Fibroblast of the aortic adventitia (primary cell): ENCODE measurements at regions not wholly inside any gene's neighbourhood (a gene's known extent, or its start where the extent isn't known, plus 50 kb on each side); places are given as distances from the start of the nearest gene placed in this dataset.

ENCODE experiments used
- DNase-seq: peaks from one replicate; pipeline ENCODE4 v3.0.0-alpha.2; 2010; ENCODE audit warnings: low read depth
- H3K4me3 ChIP-seq: 2 replicates; pipeline ENCODE4 v1.5.1; 2011; ENCODE audit warnings: low read depth, mild to moderate bottlenecking, control low read depth, low read length, moderate library complexity
- TF ChIP-seq, protein P1 (sequence below): IDR thresholded peaks from 2 replicates; pipeline ENCODE4 v1.5.1; 2011; ENCODE audit warnings: mild to moderate bottlenecking, low read length, control low read depth, inconsistent platforms; ENCODE audit not compliant: insufficient read depth

DNA sequence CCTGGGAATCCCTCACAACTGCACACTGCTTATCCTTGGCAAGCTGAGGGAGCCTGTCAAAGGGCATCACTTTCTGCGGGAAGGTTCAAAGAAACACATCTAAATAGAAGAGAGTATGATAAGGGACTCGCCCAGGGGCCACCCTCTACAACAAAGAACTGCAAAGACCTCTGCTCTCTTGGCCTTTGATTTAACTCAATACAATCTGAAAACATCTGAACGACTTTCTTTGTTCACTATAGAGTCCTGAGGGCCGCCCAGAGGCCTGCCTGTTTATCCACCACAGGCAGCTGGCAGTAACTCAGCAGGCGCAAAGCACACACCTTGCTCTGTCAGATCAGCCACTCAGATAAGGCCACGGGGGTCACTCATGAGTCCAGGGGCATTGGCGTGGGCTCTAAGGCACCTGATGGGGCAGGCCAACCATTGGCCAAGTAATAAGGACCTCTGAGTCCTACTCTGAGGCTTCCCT lies 139.3 kb downstream of the UNC5CL start:
- DNase-seq, result no peak
- no peak overlapping the region for H3K4me3 ChIP-seq
- TF ChIP-seq, protein P1, sequence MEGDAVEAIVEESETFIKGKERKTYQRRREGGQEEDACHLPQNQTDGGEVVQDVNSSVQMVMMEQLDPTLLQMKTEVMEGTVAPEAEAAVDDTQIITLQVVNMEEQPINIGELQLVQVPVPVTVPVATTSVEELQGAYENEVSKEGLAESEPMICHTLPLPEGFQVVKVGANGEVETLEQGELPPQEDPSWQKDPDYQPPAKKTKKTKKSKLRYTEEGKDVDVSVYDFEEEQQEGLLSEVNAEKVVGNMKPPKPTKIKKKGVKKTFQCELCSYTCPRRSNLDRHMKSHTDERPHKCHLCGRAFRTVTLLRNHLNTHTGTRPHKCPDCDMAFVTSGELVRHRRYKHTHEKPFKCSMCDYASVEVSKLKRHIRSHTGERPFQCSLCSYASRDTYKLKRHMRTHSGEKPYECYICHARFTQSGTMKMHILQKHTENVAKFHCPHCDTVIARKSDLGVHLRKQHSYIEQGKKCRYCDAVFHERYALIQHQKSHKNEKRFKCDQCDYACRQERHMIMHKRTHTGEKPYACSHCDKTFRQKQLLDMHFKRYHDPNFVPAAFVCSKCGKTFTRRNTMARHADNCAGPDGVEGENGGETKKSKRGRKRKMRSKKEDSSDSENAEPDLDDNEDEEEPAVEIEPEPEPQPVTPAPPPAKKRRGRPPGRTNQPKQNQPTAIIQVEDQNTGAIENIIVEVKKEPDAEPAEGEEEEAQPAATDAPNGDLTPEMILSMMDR, result no peak

DNA sequence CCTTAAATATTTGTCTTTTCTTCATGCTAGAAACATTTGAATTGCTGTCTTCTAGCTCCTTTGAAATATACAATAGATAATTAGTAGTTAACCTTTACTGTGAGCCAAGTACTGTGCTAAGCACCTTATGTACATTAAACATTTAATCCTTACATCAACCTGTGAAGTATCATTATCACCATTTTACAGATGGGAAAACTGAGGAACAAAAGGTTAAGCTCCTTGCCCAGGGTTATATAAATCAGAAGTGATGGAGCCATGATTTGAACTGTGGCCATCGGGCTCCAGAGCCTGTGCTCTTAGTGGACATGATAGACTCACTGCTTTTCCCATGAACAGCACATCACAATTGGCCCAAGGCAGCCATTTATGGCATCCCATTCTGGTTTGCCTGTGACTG lies 140.9 kb downstream of the UNC5CL start:
- TF ChIP-seq, protein P1, result no peak
- H3K4me3 ChIP-seq, result no peak overlapping the region
- DNase-seq, result no peak

DNA sequence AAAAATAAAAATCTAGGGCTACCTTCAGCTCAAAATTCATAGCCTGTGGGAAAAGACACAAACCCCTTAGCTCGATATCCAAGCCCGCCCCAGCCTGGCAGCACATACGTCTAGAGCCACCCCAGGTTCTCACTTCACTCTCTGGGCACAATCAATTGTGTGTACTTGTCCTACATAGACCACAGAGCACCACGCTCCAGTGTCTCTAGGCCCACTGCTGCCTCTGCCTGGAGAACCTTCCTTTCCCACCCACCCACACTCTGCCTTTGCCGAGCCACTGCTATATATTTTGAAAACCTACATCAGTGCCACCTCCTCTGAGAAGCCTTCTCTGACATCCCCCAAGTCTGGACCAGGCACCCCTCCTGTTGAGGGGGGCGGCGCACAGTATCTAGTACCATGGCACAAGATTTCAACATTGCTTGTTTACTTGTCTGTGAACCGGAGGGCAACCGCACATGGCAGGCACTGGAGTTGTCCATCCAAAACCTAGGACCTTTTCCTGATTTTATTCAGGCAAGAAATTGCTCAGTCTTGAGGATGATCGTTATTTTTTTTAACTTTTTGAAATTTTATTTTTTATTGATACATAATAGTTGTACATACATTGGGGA lies 141.5 kb downstream of the UNC5CL start:
- TF ChIP-seq, protein P1, result no peak
- H3K4me3 ChIP-seq, result no peak overlapping the region
- DNase-seq, result no peak

DNA sequence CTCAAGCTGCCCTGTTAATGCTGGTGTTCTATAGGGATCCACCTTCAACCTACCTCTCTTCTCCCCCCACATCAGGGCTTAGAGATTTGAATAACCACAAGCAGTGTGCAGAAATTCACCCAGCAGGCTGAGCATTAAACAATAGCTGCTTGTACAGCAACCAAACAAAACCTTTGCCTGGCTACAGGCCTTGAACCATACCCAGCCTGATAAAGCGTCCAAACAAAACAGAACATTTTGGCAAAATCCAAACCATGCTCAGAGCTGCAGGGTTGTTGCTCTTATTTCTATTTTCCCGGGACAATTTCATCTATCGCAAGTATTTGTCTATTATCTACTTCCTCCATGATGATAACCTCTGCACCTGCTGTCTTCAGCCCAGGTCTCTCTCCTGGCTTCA lies 142.3 kb downstream of the UNC5CL start:
- H3K4me3 ChIP-seq, result no peak overlapping the region
- DNase-seq, result peak; percentile 51
- TF ChIP-seq, protein P1, result no peak

DNA sequence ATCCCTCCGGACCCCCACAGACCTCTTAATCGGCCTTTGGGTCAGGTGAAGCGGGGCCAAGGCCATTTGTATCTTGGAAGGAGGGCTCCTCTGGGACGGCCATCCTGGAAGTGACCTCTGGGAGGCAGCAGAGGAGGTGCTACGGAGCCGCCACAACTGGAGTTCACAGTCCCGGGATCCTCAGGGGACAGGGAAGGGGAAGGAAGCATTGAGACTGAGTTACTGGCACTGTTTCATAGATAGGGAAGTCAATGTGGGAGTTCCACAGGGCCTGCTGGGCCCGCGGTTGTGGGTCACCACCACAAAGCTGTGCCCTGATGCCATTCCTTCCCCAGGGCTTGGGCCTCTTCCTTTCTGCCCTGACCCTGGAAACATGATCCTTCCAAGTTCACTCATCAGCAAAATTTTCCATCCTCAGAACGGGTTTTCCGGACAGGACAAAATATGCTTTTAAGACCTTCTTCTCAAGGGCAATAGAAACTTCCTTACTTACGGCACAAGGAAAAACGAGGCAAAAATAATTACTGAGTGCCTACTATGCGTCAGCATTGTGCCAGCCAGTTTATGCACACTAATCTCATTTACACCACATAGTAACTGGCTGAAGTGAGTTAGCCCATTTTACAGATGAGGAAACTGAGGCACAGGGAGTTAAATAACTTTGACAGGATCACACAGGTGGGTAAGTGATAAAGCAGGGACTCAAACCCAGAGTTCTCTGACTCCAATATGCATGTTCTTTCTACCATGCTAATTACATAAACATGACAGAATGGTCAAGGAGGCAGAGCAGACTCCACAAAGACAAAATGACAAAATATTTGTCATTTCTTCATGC lies 143.8 kb downstream of the UNC5CL start:
- H3K4me3 ChIP-seq, result no peak overlapping the region
- TF ChIP-seq, protein P1, result peak; percentile 66
- DNase-seq, result peak; percentile 44

DNA sequence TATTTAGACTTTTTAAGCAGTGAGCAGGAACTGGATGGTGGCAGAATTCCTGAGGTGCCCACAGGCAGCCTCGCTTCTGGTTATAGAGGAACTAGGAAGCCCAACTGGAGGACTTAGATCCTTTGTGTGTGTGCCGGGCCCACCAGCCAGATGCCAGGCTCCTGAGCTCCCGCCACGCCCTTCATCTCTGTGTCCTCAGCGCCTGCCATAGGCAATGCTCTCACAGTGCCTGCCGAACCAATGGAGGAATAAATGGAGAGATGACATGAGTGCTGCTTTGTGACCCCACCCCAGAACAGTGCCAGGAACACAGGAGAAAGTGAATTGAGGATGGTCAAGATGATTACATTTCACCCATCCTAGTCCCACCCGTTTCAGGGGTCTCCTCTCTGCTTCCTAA lies 146.0 kb downstream of the UNC5CL start:
- TF ChIP-seq, protein P1, result no peak
- no peak for DNase-seq
- no peak overlapping the region for H3K4me3 ChIP-seq
